ENCODE measurements at regions not wholly inside any gene's neighbourhood (a gene's known extent, or its start where the extent isn't known, plus 50 kb on each side); places are given as distances from the start of the nearest gene placed in this dataset.

DNA sequence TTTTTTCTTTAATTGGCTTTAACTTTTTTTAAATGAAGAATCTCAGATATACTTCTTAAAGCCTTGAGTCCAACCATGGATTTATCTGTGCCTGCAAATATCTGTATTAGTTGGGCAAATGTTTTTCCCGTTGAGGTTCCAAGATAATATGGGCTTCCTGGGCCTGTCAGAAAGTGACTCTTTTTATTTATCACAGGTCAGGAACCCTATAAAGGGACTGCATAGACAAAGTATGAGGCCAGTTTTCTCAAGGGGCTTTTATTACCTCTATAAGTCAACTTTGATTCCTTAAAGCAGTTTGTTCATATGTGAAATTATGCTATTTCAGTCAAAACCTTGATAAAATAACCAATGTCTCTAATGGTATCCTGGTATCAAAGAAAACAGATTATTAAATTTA lies 80.2 kb upstream of the BMP2K start:
- in situ Hi-C loops (cut with MboI; ENCODE audit: low sequenced_read_pairs, unreplicated experiment), result no loop called here
- DNase-seq (ENCODE audit: low spot score), result no peak
- TF ChIP-seq, protein P1, sequence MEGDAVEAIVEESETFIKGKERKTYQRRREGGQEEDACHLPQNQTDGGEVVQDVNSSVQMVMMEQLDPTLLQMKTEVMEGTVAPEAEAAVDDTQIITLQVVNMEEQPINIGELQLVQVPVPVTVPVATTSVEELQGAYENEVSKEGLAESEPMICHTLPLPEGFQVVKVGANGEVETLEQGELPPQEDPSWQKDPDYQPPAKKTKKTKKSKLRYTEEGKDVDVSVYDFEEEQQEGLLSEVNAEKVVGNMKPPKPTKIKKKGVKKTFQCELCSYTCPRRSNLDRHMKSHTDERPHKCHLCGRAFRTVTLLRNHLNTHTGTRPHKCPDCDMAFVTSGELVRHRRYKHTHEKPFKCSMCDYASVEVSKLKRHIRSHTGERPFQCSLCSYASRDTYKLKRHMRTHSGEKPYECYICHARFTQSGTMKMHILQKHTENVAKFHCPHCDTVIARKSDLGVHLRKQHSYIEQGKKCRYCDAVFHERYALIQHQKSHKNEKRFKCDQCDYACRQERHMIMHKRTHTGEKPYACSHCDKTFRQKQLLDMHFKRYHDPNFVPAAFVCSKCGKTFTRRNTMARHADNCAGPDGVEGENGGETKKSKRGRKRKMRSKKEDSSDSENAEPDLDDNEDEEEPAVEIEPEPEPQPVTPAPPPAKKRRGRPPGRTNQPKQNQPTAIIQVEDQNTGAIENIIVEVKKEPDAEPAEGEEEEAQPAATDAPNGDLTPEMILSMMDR (IDR thresholded peaks at IDR 0.05; ENCODE audit: borderline replicate concordance, control extremely low read depth, extremely low read depth, insufficient read depth, missing control alignments), result no peak

GRCh38 chr4:78703079-78703478 lies 73.1 kb upstream of the BMP2K start:
- in situ Hi-C loops (cut with MboI; ENCODE audit: low sequenced_read_pairs, unreplicated experiment), result no loop called here
- no peak for DNase-seq (ENCODE audit: low spot score)
- TF ChIP-seq, protein P1 (IDR thresholded peaks at IDR 0.05; ENCODE audit: borderline replicate concordance, control extremely low read depth, extremely low read depth, insufficient read depth, missing control alignments), result no peak

GRCh38 chr4:78704317-78704716 lies 71.8 kb upstream of the BMP2K start:
- TF ChIP-seq, protein P1 (IDR thresholded peaks at IDR 0.05; ENCODE audit: borderline replicate concordance, control extremely low read depth, extremely low read depth, insufficient read depth, missing control alignments), result no peak
- in situ Hi-C loops (cut with MboI; ENCODE audit: low sequenced_read_pairs, unreplicated experiment), result no loop called here
- no peak for DNase-seq (ENCODE audit: low spot score)

- DNase-seq (ENCODE audit: low spot score), result no peak
- in situ Hi-C loops (cut with MboI; ENCODE audit: low sequenced_read_pairs, unreplicated experiment), result no loop called here
- TF ChIP-seq, protein P1 (IDR thresholded peaks at IDR 0.05; ENCODE audit: borderline replicate concordance, control extremely low read depth, extremely low read depth, insufficient read depth, missing control alignments), result no peak
Measured at GRCh38 chr4:78704981-78705683, 71.0 kb upstream of the BMP2K start.

DNA sequence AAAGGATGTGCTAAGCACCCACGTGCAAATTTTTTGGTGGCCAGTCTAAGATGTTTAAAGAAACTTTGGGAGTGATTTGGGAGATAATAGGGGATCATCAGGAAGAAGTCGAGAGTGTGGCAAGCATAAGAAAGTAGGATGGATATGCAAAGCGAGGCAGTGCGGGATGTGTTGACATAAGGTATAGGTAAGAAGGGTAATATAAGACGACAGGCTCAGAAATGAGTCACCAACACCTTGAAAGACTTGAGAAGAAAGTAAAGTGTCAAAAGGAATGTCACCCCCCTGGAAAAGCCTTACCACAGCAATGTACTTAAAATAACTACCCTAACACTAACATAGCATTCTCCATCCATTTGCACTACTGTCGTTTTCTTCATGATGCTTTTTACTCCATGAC lies 69.8 kb upstream of the BMP2K start:
- in situ Hi-C loops (cut with MboI; ENCODE audit: low sequenced_read_pairs, unreplicated experiment), result no loop called here

GRCh38 chr4:78707268-78707667 lies 68.9 kb upstream of the BMP2K start:
- TF ChIP-seq, protein P1 (IDR thresholded peaks at IDR 0.05; ENCODE audit: borderline replicate concordance, control extremely low read depth, extremely low read depth, insufficient read depth, missing control alignments), result no peak
- DNase-seq (ENCODE audit: low spot score), result no peak
- in situ Hi-C loops (cut with MboI; ENCODE audit: low sequenced_read_pairs, unreplicated experiment), result no loop called here

More for the DNA sequence above, 69.8 kb upstream of the BMP2K start:
- no peak for DNase-seq (ENCODE audit: low spot score)
- TF ChIP-seq, protein P1 (IDR thresholded peaks at IDR 0.05; ENCODE audit: borderline replicate concordance, control extremely low read depth, extremely low read depth, insufficient read depth, missing control alignments), result no peak

All from GM13976 (cell line).